ENCODE measurements at regions not wholly inside any gene's neighbourhood (a gene's known extent, or its start where the extent isn't known, plus 50 kb on each side); places are given as distances from the start of the nearest gene placed in this dataset.

GRCh38 chr21:38912102-38912629 is 106.4 kb downstream of the ETS2 start:
- Mint-ChIP-seq H3K36me3 (ENCODE audit: insufficient read depth in 1 of 3, low read depth in 3 of 3) (no peaks in the 10 kb centered on the region; a peak in 1 of 7 replicates), H3K27ac (no peak overlapping the region), H3K4me3 (peak overlapping the region in 1 of 2 experiments; percentile 24; a peak in 2 of 5 replicates), H3K4me1 (peaks cover 37 to 51% of the 10 kb centered on the region in 2 experiments), H3K27me3 (ENCODE audit: low read depth) (peaks cover 30% of the 10 kb centered on the region), H3K9me3 (no peaks in the 10 kb centered on the region)
- no peak overlapping the region for H3K23ac ChIP-seq (ENCODE audit: insufficient read length, low read depth, low read length)
- H3K14ac ChIP-seq (ENCODE audit: insufficient read depth, low read length) = no peak overlapping the region
- no peak overlapping the region for H3T11ph ChIP-seq (ENCODE audit: low read length)
- H3K79me1 ChIP-seq (ENCODE audit: insufficient read depth, low read depth, low read length, poor library complexity, severe bottlenecking) = no peaks in the 10 kb centered on the region
- no peak for DNase-seq
- no peak overlapping the region for H2BK120ac ChIP-seq (ENCODE audit: low read depth, low read length, poor library complexity, severe bottlenecking)
- H4K8ac ChIP-seq (replicated peaks; ENCODE audit: insufficient read length, low read depth, low read length) = no peak overlapping the region
- no peaks in the 10 kb centered on the region for H3K79me2 ChIP-seq (ENCODE audit: insufficient read depth, low read length)
- no peaks in the 10 kb centered on the region for H4K20me1 ChIP-seq (ENCODE audit: control insufficient read depth, insufficient read depth, insufficient read length)
- H3K18ac ChIP-seq (ENCODE audit: insufficient read length, low read depth, low read length) = no peak overlapping the region
- H2AK5ac ChIP-seq (ENCODE audit: insufficient read length, low read length) = no peak overlapping the region
- no peak overlapping the region for H4K5ac ChIP-seq (ENCODE audit: insufficient read length, low read depth, low read length)
- peaks cover 8% of the 10 kb centered on the region for H3K23me2 ChIP-seq (ENCODE audit: insufficient read length, low read depth, low read length, poor library complexity, severe bottlenecking)
- no peaks in the 10 kb centered on the region for H3K9me3 ChIP-seq (ENCODE audit: control insufficient read depth, low read depth, low read length)
- H3K4me2 ChIP-seq (ENCODE audit: insufficient read depth, insufficient read length, low read length) = no peak overlapping the region
- no peak overlapping the region for H2AFZ ChIP-seq (ENCODE audit: low read length)
- H3K4me1 ChIP-seq (ENCODE audit: insufficient read depth, low read length) = peaks cover 5% of the 10 kb centered on the region; the same call in 1 of the 2 replicates
- TF ChIP-seq CTCF (conservative IDR thresholded peaks at IDR 0.05) = no peak
- H3K27me3 ChIP-seq (ENCODE audit: insufficient read depth, low read length) = no peaks in the 10 kb centered on the region
- no peak overlapping the region for H3K4ac ChIP-seq (ENCODE audit: low read depth, low read length)
- no peak overlapping the region for H3K9ac ChIP-seq (ENCODE audit: extremely low read depth, insufficient read length, low read length)
- H3K27ac ChIP-seq (ENCODE audit: insufficient read length, low read depth, low read length) = no peak overlapping the region
- H2BK20ac ChIP-seq (ENCODE audit: low read depth, low read length, poor library complexity, severe bottlenecking) = no peak overlapping the region
- whole genome bisulfite sequencing (ENCODE audit: extremely low coverage, insufficient read length, low lambda C conversion rate) = no CpG with 5 or more reads among the region's 7 CpGs
- no peak overlapping the region for H2BK5ac ChIP-seq (ENCODE audit: insufficient read length, low read length)
- no peak overlapping the region for H2BK15ac ChIP-seq (ENCODE audit: low read depth, low read length)
- H2BK12ac ChIP-seq (ENCODE audit: insufficient read length, low read depth, low read length) = no peak overlapping the region
- H3K56ac ChIP-seq (ENCODE audit: insufficient read length, low read depth, low read length) = no peak overlapping the region
- no peak overlapping the region for H4K91ac ChIP-seq (ENCODE audit: insufficient read length, low read depth, low read length)
